ENCODE measurements at regions not wholly inside any gene's neighbourhood (a gene's known extent, or its start where the extent isn't known, plus 50 kb on each side); places are given as distances from the start of the nearest gene placed in this dataset.
"Not testable (repeated sequence)": the region's sequence is repeated elsewhere in the genome, so short reads cannot be mapped to it uniquely, and the experiment has no call there.

- no peak for DNase-seq (ENCODE audit: low read depth in 4 of 4, low spot score in 1 of 4)
Measured at GRCh38 chr3:72628065-72628464, 220.2 kb downstream of the SHQ1 start.

- DNase-seq (ENCODE audit: low read depth in 4 of 4, low spot score in 1 of 4) = no peak
Measured at GRCh38 chr3:72627271-72627670, 221.0 kb downstream of the SHQ1 start.

GRCh38 chr3:72625602-72626337, 222.5 kb downstream of the SHQ1 start:
- DNase-seq (ENCODE audit: low read depth in 4 of 4, low spot score in 1 of 4) = no peak

- DNase-seq (ENCODE audit: low read depth in 4 of 4, low spot score in 1 of 4) = no peak
Measured at GRCh38 chr3:72624656-72625055, 223.6 kb downstream of the SHQ1 start.

- no peak for DNase-seq (ENCODE audit: low read depth in 4 of 4, low spot score in 1 of 4)
Measured at GRCh38 chr3:72618739-72619138, 229.5 kb downstream of the SHQ1 start.

GRCh38 chr3:72617424-72618024, 230.7 kb downstream of the SHQ1 start:
- DNase-seq (ENCODE audit: low read depth in 4 of 4, low spot score in 1 of 4) = no peak

GRCh38 chr3:72615776-72616175, 232.5 kb downstream of the SHQ1 start:
- no peak for DNase-seq (ENCODE audit: low read depth in 4 of 4, low spot score in 1 of 4)

- DNase-seq (ENCODE audit: low read depth in 4 of 4, low spot score in 1 of 4) = no peak
Measured at GRCh38 chr3:72615182-72615581, 233.1 kb downstream of the SHQ1 start.

- DNase-seq (ENCODE audit: low read depth in 4 of 4, low spot score in 1 of 4) = no peak
Measured at GRCh38 chr3:72614394-72615074, 233.7 kb downstream of the SHQ1 start.

- DNase-seq (ENCODE audit: low read depth in 4 of 4, low spot score in 1 of 4) = no peak
Measured at GRCh38 chr3:72613871-72614270, 234.4 kb downstream of the SHQ1 start.

GRCh38 chr3:72609114-72609513, 239.1 kb downstream of the SHQ1 start:
- not testable (repeated sequence) for DNase-seq (ENCODE audit: low read depth in 4 of 4, low spot score in 1 of 4)

GRCh38 chr3:72606005-72606800, 242.0 kb downstream of the SHQ1 start:
- DNase-seq (ENCODE audit: low read depth in 4 of 4, low spot score in 1 of 4) = no peak

GRCh38 chr3:72604328-72604727, 243.9 kb downstream of the SHQ1 start:
- DNase-seq (ENCODE audit: low read depth in 4 of 4, low spot score in 1 of 4) = no peak

GRCh38 chr3:72601983-72602750, 246.1 kb downstream of the SHQ1 start:
- no peak for DNase-seq (ENCODE audit: low read depth in 4 of 4, low spot score in 1 of 4)

GRCh38 chr3:72601060-72601459, 247.2 kb downstream of the SHQ1 start:
- no peak for DNase-seq (ENCODE audit: low read depth in 4 of 4, low spot score in 1 of 4)

GRCh38 chr3:72597756-72598195, 250.5 kb downstream of the SHQ1 start:
- DNase-seq (ENCODE audit: low read depth in 4 of 4, low spot score in 1 of 4) = no peak

GRCh38 chr3:72597043-72597442, 251.2 kb downstream of the SHQ1 start:
- no peak for DNase-seq (ENCODE audit: low read depth in 4 of 4, low spot score in 1 of 4)

GRCh38 chr3:72595927-72596610, 252.2 kb downstream of the SHQ1 start:
- DNase-seq (ENCODE audit: low read depth in 4 of 4, low spot score in 1 of 4) = no peak

GRCh38 chr3:72595376-72595775, 252.9 kb downstream of the SHQ1 start:
- no peak for DNase-seq (ENCODE audit: low read depth in 4 of 4, low spot score in 1 of 4)

GRCh38 chr3:72594615-72595215, 253.5 kb downstream of the SHQ1 start:
- no peak for DNase-seq (ENCODE audit: low read depth in 4 of 4, low spot score in 1 of 4)
